ENCODE measurements at regions not wholly inside any gene's neighbourhood (a gene's known extent, or its start where the extent isn't known, plus 50 kb on each side); places are given as distances from the start of the nearest gene placed in this dataset.

- DNase-seq: no peak
Observed at GRCh38 chr11:13062115-13062514, 53.0 kb downstream of the RASSF10 start.

- no peak for DNase-seq
Observed at GRCh38 chr11:13064593-13064992, 55.5 kb downstream of the RASSF10 start.

GRCh38 chr11:13065200-13065787 is 56.2 kb downstream of the RASSF10 start:
- no peak for DNase-seq

- no peak for DNase-seq
Observed at GRCh38 chr11:13068211-13068610, 59.1 kb downstream of the RASSF10 start.

GRCh38 chr11:13073119-13073981 is 64.2 kb downstream of the RASSF10 start:
- no peak for DNase-seq

- no peak for DNase-seq
Observed at GRCh38 chr11:13074714-13075464, 65.8 kb downstream of the RASSF10 start.

- no peak for DNase-seq
Observed at GRCh38 chr11:13076961-13077360, 67.8 kb downstream of the RASSF10 start.

GRCh38 chr11:13080861-13081260 is 71.7 kb downstream of the RASSF10 start:
- DNase-seq: no peak

- DNase-seq: no peak
Observed at GRCh38 chr11:13082588-13082987, 73.5 kb downstream of the RASSF10 start.

- DNase-seq: no peak
Observed at GRCh38 chr11:13090228-13090708, 81.2 kb downstream of the RASSF10 start.

- no peak for DNase-seq
Observed at GRCh38 chr11:13091373-13091772, 82.3 kb downstream of the RASSF10 start.

- no peak for DNase-seq
Observed at GRCh38 chr11:13091804-13092203, 82.7 kb downstream of the RASSF10 start.

- no peak for DNase-seq
Observed at GRCh38 chr11:13094930-13095687, 86.0 kb downstream of the RASSF10 start.

- peak; percentile 67 for DNase-seq
Observed at GRCh38 chr11:13098063-13098462, 88.9 kb downstream of the RASSF10 start.

GRCh38 chr11:13098616-13099289 is 89.6 kb downstream of the RASSF10 start:
- no peak for DNase-seq

- DNase-seq: no peak
Observed at GRCh38 chr11:13101644-13102512, 92.8 kb downstream of the RASSF10 start.

- no peak for DNase-seq
Observed at GRCh38 chr11:13102513-13102840, 93.4 kb downstream of the RASSF10 start.

GRCh38 chr11:13102865-13103539 is 93.9 kb downstream of the RASSF10 start:
- DNase-seq: no peak

GRCh38 chr11:13103962-13104554 is 94.9 kb downstream of the RASSF10 start:
- DNase-seq: no peak

GRCh38 chr11:13104619-13105236 is 95.6 kb downstream of the RASSF10 start:
- no peak for DNase-seq
